Activated T-cell treated with anti-CD3 and anti-CD28 coated beads, Interleukin-2, amount 50 U/mL, for 1 hour (primary cell): ENCODE measurements at regions not wholly inside any gene's neighbourhood (a gene's known extent, or its start where the extent isn't known, plus 50 kb on each side); places are given as distances from the start of the nearest gene placed in this dataset.
"Not testable (repeated sequence)": the region's sequence is repeated elsewhere in the genome, so short reads cannot be mapped to it uniquely, and the experiment has no call there.

Experiments used
- DNase-seq: peaks from one replicate; pipeline ENCODE4 v3.0.0-alpha.2; 2020

GRCh38 chr7:25603427-25603740 is 375.1 kb upstream of the NPVF start:
- not testable (repeated sequence) for DNase-seq

- DNase-seq, result no peak
Measured at GRCh38 chr7:25611196-25611595, 382.9 kb upstream of the NPVF start.

- no peak for DNase-seq
Measured at GRCh38 chr7:25613912-25614311, 385.6 kb upstream of the NPVF start.

GRCh38 chr7:25614415-25614814 is 386.1 kb upstream of the NPVF start:
- DNase-seq, result no peak

- no peak for DNase-seq
Measured at GRCh38 chr7:25615003-25615402, 386.7 kb upstream of the NPVF start.

GRCh38 chr7:25615593-25615992 is 387.3 kb upstream of the NPVF start:
- DNase-seq, result no peak

- no peak for DNase-seq
Measured at GRCh38 chr7:25617214-25617613, 388.9 kb upstream of the NPVF start.

GRCh38 chr7:25617673-25618072 is 389.4 kb upstream of the NPVF start:
- no peak for DNase-seq

GRCh38 chr7:25619381-25619780 is 391.1 kb upstream of the NPVF start:
- DNase-seq, result no peak

GRCh38 chr7:25619963-25620799 is 391.9 kb upstream of the NPVF start:
- DNase-seq, result no peak

- no peak for DNase-seq
Measured at GRCh38 chr7:25621993-25622392, 393.7 kb upstream of the NPVF start.

GRCh38 chr7:25622695-25623094 is 394.4 kb upstream of the NPVF start:
- no peak for DNase-seq

- no peak for DNase-seq
Measured at GRCh38 chr7:25624051-25624450, 395.8 kb upstream of the NPVF start.

GRCh38 chr7:25624833-25625232 is 396.5 kb upstream of the NPVF start:
- DNase-seq, result no peak

GRCh38 chr7:25625306-25625992 is 397.2 kb upstream of the NPVF start:
- no peak for DNase-seq

GRCh38 chr7:25626451-25627131 is 398.3 kb upstream of the NPVF start:
- DNase-seq, result no peak

GRCh38 chr7:25628446-25628845 is 400.2 kb upstream of the NPVF start:
- DNase-seq, result no peak

GRCh38 chr7:25632616-25633015 is 404.3 kb upstream of the NPVF start:
- no peak for DNase-seq

- DNase-seq, result no peak
Measured at GRCh38 chr7:25633426-25634036, 405.2 kb upstream of the NPVF start.

- no peak for DNase-seq
Measured at GRCh38 chr7:25636168-25636567, 407.9 kb upstream of the NPVF start.

- no peak for DNase-seq
Measured at GRCh38 chr7:25636871-25637283, 408.6 kb upstream of the NPVF start.

- no peak for DNase-seq
Measured at GRCh38 chr7:25638068-25638467, 409.8 kb upstream of the NPVF start.

GRCh38 chr7:25638590-25639244 is 410.4 kb upstream of the NPVF start:
- no peak for DNase-seq
